IPS-18c (cell line): ENCODE measurements at regions not wholly inside any gene's neighbourhood (a gene's known extent, or its start where the extent isn't known, plus 50 kb on each side); places are given as distances from the start of the nearest gene placed in this dataset.
"Not testable (repeated sequence)": the region's sequence is repeated elsewhere in the genome, so short reads cannot be mapped to it uniquely, and the experiment has no call there.

ENCODE experiments used
- H3K4me3 ChIP-seq: 2 replicates; pipeline ENCODE4 v1.7.0; 2013; ENCODE audit warnings: low read depth, mild to moderate bottlenecking, low read length, moderate library complexity; ENCODE audit not compliant: insufficient read depth
- H3K9me3 ChIP-seq: one replicate; pipeline ENCODE4 v1.6.1; 2013; ENCODE audit warnings: mild to moderate bottlenecking, low read length, moderate library complexity; ENCODE audit not compliant: control insufficient read depth, insufficient read depth

GRCh38 chr22:48310740-48311139 lies 1516.9 kb downstream of the BRD1 start:
- Histone ChIP-seq H3K4me3 (no peak overlapping the region), H3K9me3 (no peaks in the 10 kb centered on the region)

- H3K9me3 ChIP-seq = no peaks in the 10 kb centered on the region
- no peak overlapping the region for H3K4me3 ChIP-seq
These were observed 1517.4 kb downstream of the BRD1 start for GRCh38 chr22:48310289-48310688.

GRCh38 chr22:48309836-48310235 lies 1517.8 kb downstream of the BRD1 start:
- Histone ChIP-seq H3K4me3 (no peak overlapping the region), H3K9me3 (no peaks in the 10 kb centered on the region)

- Histone ChIP-seq H3K4me3 (no peak overlapping the region), H3K9me3 (no peaks in the 10 kb centered on the region)
These were observed 1518.5 kb downstream of the BRD1 start for GRCh38 chr22:48309115-48309705.

- H3K4me3 ChIP-seq = no peak overlapping the region; the same call in 1 of the 2 replicates
- H3K9me3 ChIP-seq = no peaks in the 10 kb centered on the region
These were observed 1519.7 kb downstream of the BRD1 start for GRCh38 chr22:48307931-48308330.

- no peak overlapping the region for H3K4me3 ChIP-seq
- H3K9me3 ChIP-seq = no peaks in the 10 kb centered on the region
These were observed 1520.7 kb downstream of the BRD1 start for GRCh38 chr22:48306785-48307510.

- H3K9me3 ChIP-seq = no peaks in the 10 kb centered on the region
- no peak overlapping the region for H3K4me3 ChIP-seq
These were observed 1521.4 kb downstream of the BRD1 start for GRCh38 chr22:48306284-48306683.

- H3K4me3 ChIP-seq = no peak overlapping the region
- no peaks in the 10 kb centered on the region for H3K9me3 ChIP-seq
These were observed 1521.9 kb downstream of the BRD1 start for GRCh38 chr22:48305726-48306235.

GRCh38 chr22:48303369-48303725 lies 1524.3 kb downstream of the BRD1 start:
- H3K4me3 ChIP-seq = no peak overlapping the region
- no peaks in the 10 kb centered on the region for H3K9me3 ChIP-seq

GRCh38 chr22:48302657-48303368 lies 1524.9 kb downstream of the BRD1 start:
- no peak overlapping the region for H3K4me3 ChIP-seq
- no peaks in the 10 kb centered on the region for H3K9me3 ChIP-seq

GRCh38 chr22:48301908-48302307 lies 1525.8 kb downstream of the BRD1 start:
- no peaks in the 10 kb centered on the region for H3K9me3 ChIP-seq
- no peak overlapping the region for H3K4me3 ChIP-seq

GRCh38 chr22:48301421-48301820 lies 1526.3 kb downstream of the BRD1 start:
- no peak overlapping the region for H3K4me3 ChIP-seq
- no peaks in the 10 kb centered on the region for H3K9me3 ChIP-seq

GRCh38 chr22:48300877-48301276 lies 1526.8 kb downstream of the BRD1 start:
- Histone ChIP-seq H3K9me3 (no peaks in the 10 kb centered on the region), H3K4me3 (no peak overlapping the region)

- Histone ChIP-seq H3K4me3 (no peak overlapping the region), H3K9me3 (no peaks in the 10 kb centered on the region)
These were observed 1527.9 kb downstream of the BRD1 start for GRCh38 chr22:48299801-48300200.

GRCh38 chr22:48299124-48299523 lies 1528.5 kb downstream of the BRD1 start:
- H3K9me3 ChIP-seq = no peaks in the 10 kb centered on the region
- no peak overlapping the region for H3K4me3 ChIP-seq

- no peaks in the 10 kb centered on the region for H3K9me3 ChIP-seq
These were observed 1530.4 kb downstream of the BRD1 start for GRCh38 chr22:48297296-48297695.

GRCh38 chr22:48289954-48290353 lies 1527.5 kb downstream of the TBC1D22A start:
- H3K9me3 ChIP-seq, H3K4me3 ChIP-seq: not testable (repeated sequence)

More at GRCh38 chr22:48297296-48297695, 1530.4 kb downstream of the BRD1 start:
- no peak overlapping the region for H3K4me3 ChIP-seq

- Histone ChIP-seq H3K4me3 (no peak overlapping the region), H3K9me3 (no peaks in the 10 kb centered on the region)
These were observed 1526.0 kb downstream of the TBC1D22A start for GRCh38 chr22:48288376-48288940.
